ENCODE measurements at regions not wholly inside any gene's neighbourhood (a gene's known extent, or its start where the extent isn't known, plus 50 kb on each side); places are given as distances from the start of the nearest gene placed in this dataset.
"Not testable (repeated sequence)": the region's sequence is repeated elsewhere in the genome, so short reads cannot be mapped to it uniquely, and the experiment has no call there.

- DNase-seq: not testable (repeated sequence)
Measured at GRCh38 chr16:29355339-29356059, 51.0 kb downstream of the NPIPB11 start.

- not testable (repeated sequence) for DNase-seq
Measured at GRCh38 chr16:29354449-29354848, 52.1 kb downstream of the NPIPB11 start.

- DNase-seq: not testable (repeated sequence)
Measured at GRCh38 chr16:29352617-29352999, 53.9 kb downstream of the NPIPB11 start.

DNA sequence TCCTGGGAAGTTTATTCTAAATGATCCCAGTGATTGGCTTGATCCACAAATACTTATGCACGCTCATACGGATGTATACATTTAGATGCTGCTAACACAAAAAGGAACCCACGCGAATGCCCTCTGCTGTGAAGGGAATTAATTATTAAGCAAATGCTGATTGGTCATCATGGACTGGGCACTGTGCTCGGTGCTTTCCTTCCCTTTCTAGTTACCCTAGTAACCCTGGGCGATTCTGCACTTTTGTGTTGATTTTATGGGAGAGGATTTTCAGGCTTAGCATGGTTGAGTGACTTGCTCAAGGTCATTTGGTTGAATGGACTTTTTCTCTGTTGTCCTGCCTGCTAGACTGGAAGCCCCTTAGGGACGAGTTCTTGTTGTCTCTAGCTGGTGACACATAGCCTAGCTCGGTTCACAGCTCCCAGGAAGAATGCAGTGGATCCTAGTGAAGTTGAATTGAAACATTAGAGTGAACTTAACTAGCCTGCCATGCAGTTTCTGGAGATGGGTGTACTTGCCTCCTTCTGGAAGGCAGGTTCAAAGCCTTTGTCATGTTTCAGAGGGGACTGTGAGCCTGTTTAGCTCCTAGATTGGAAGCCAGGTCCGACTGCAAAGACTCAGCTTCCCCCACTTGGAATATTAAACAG lies 54.4 kb downstream of the NPIPB11 start:
- DNase-seq: peak in 1 of 3 experiments; percentile 62

- DNase-seq: peak in 2 of 3 experiments; percentile 78 to 95
Measured at GRCh38 chr16:29351271-29351969, 55.1 kb downstream of the NPIPB11 start.

- not testable (repeated sequence) for DNase-seq
Measured at GRCh38 chr16:29349966-29350365, 56.5 kb downstream of the NPIPB11 start.

- not testable (repeated sequence) for DNase-seq
Measured at GRCh38 chr16:29348748-29349147, 57.8 kb downstream of the NPIPB11 start.

DNA sequence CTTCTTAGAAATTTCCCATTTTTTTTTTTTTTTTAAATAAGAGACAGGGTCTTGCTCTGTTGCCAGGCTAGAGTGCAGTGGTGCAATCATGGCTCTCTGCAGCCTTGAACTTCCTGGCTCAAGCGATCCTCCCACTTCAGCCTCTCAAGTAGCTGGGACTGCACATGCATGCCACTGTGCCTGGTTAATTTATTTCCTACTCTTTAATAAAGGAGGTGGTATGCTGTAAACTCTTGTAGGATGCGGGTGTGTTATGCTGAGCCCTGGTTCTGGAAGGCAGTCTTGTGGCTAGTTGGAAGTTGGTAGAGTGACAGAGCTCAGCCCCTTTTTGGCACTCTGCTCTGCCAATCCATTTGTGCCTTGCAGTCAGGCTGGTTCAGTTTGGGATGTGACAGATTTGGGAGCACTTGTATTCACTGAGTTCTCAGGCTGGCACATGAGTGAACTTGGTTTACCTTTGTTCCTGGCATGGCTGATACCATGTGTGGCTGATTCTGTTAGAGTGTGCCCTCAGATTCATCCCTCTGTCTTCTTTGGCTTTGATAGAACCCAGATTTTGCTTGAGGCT lies 58.3 kb downstream of the NPIPB11 start:
- DNase-seq: not testable (repeated sequence)

GRCh38 chr16:29346796-29347580 lies 59.5 kb downstream of the NPIPB11 start:
- not testable (repeated sequence) for DNase-seq

GRCh38 chr16:29346203-29346602 lies 60.3 kb downstream of the NPIPB11 start:
- DNase-seq: not testable (repeated sequence)

DNA sequence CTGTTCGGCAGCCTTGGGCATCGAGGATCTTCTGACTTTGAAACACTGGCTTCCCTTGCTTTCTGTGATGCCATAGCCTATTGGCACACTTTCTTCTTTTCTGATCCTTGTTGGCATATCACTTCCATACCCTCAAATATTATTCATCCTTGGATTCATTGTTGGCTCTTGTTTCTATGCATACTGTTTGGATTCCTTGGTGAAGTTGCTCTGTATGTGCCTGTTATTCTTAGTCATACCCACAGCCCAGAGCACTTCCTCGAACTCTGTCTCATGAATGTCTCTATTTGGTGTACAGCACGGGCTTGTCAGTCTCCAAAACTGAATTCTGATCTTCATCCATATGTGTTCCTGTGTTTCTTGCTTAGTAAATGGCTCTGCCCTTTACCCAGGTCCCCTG lies 63.6 kb downstream of the NPIPB11 start:
- not testable (repeated sequence) for DNase-seq

DNA sequence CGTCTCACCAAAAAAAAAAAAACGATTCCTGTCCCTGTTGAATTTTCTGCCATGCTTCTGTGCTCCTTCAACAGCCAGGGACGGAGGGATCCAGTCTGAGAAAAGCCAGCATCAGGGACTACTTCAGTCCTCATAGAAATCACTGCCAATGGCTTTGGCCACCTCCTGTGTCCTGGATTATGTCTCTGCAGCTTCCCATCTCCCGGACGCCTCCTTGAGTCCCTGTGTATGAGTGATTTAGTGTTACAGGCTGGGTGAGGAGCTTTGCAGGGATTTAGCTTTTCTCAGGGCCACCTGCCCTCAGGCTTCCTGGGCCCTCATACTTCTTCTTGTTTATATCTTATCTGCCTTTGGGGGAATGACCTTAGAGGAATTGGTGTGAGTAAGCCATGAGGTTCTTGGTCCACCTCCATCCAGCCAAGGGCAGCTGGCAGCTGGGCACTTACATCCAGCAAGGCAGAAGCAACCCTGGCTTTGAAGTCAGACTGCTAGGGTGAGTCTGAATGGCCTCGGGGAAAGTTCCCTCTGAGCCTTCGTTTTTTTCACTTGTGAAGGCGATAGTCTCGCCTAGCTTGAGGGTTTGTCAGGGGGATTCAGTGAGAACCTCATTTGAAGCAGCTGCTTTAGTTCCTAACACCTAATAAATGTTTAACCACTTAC lies 65.6 kb downstream of the NPIPB11 start:
- peak in 1 of 3 experiments; percentile 29 for DNase-seq

GRCh38 chr16:29340235-29340634 lies 66.3 kb downstream of the NPIPB11 start:
- DNase-seq: not testable (repeated sequence)

- not testable (repeated sequence) for DNase-seq
Measured at GRCh38 chr16:29338821-29339700, 67.5 kb downstream of the NPIPB11 start.

- not testable (repeated sequence) for DNase-seq
Measured at GRCh38 chr16:29337385-29337901, 69.1 kb downstream of the NPIPB11 start.

DNA sequence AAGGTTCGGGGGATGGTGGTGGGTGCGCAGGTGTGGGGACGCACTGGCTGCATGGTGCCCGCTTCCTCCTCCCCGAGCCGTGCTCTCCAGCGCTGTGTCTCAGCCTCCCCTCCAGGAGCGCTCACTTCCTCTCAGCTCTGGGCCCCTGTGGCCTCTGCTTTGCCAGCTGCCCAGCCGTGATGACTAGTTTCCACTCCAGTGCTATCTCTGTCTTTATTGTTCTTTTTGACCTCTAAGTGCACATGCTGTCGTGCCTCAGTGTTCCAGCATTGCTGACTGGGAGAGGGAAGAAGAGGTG lies 71.0 kb downstream of the NPIPB11 start:
- DNase-seq: not testable (repeated sequence)

GRCh38 chr16:29334776-29335548 lies 71.5 kb downstream of the NPIPB11 start:
- DNase-seq: not testable (repeated sequence)

- not testable (repeated sequence) for DNase-seq
Measured at GRCh38 chr16:29333492-29334097, 72.9 kb downstream of the NPIPB11 start.

GRCh38 chr16:29330623-29331022 lies 75.9 kb downstream of the NPIPB11 start:
- DNase-seq: not testable (repeated sequence)

All from NCI-H1417 (cell line).